NCI-H146 treated with DMSO at 0.1 percent for 48 hours (cell line): ENCODE measurements at regions not wholly inside any gene's neighbourhood (a gene's known extent, or its start where the extent isn't known, plus 50 kb on each side); places are given as distances from the start of the nearest gene placed in this dataset.
"Not testable (repeated sequence)": the region's sequence is repeated elsewhere in the genome, so short reads cannot be mapped to it uniquely, and the experiment has no call there.

Experiments used
- DNase-seq: peaks from one replicate; lab custom pipeline; 2025; ENCODE audit not compliant: unreplicated experiment; lab: John Stamatoyannopoulos, UW

GRCh38 chr7:81839708-81840369 is 70.0 kb upstream of the HGF start:
- no peak for DNase-seq

- no peak for DNase-seq
Observed at GRCh38 chr7:81833401-81833800, 63.6 kb upstream of the HGF start.

GRCh38 chr7:81831883-81832282 is 62.0 kb upstream of the HGF start:
- no peak for DNase-seq

- DNase-seq: not testable (repeated sequence)
Observed at GRCh38 chr7:81829511-81829910, 59.7 kb upstream of the HGF start.

GRCh38 chr7:81822811-81823210 is 53.0 kb upstream of the HGF start:
- no peak for DNase-seq

GRCh38 chr7:81819861-81820260 is 50.0 kb upstream of the HGF start:
- no peak for DNase-seq
